Thymus (tissue), 11 donors: ENCODE measurements at regions not wholly inside any gene's neighbourhood (a gene's known extent, or its start where the extent isn't known, plus 50 kb on each side); places are given as distances from the start of the nearest gene placed in this dataset.
"Not testable (repeated sequence)": the region's sequence is repeated elsewhere in the genome, so short reads cannot be mapped to it uniquely, and the experiment has no call there.

Experiments
- DNase-seq, 9 donors: peaks; one replicate each; pipeline ENCODE4 v3.0.0-alpha.2; 2013; ENCODE audit warnings: low spot score in 9 of 9, low read depth in 6 of 9, missing footprints in 1 of 9
- H3K27ac ChIP-seq, 2 donors: one replicate each; pipeline ENCODE4 v1.5.1; 2013; ENCODE audit warnings: control low read depth in 1 of 2, low read depth in 1 of 2, low read length in 1 of 2, mild to moderate bottlenecking in 1 of 2, moderate library complexity in 1 of 2
- H3K27me3 ChIP-seq, 2 donors: one replicate each; pipeline ENCODE4 v1.5.1; 2013; ENCODE audit warnings: low read length in 1 of 2; ENCODE audit not compliant: control insufficient read depth in 2 of 2, insufficient read depth in 1 of 2
- H3K36me3 ChIP-seq, 2 donors: one replicate each; pipeline ENCODE4 v1.5.1; 2013; ENCODE audit warnings: low read length in 1 of 2, mild to moderate bottlenecking in 1 of 2, moderate library complexity in 1 of 2; ENCODE audit not compliant: control insufficient read depth in 2 of 2, insufficient read depth in 2 of 2
- H3K4me1 ChIP-seq, 2 donors: one replicate each; pipeline ENCODE4 v1.5.1; 2013; ENCODE audit warnings: low read length in 2 of 2; ENCODE audit not compliant: control insufficient read depth in 2 of 2, insufficient read depth in 2 of 2
- H3K4me3 ChIP-seq, 2 donors: one replicate each; pipeline ENCODE4 v1.5.1; 2013; ENCODE audit warnings: low read length in 2 of 2, control low read depth in 1 of 2, mild to moderate bottlenecking in 1 of 2
- H3K9me3 ChIP-seq, 2 donors: one replicate each; pipeline ENCODE4 v1.5.1; 2013; ENCODE audit warnings: low read length in 1 of 2, mild to moderate bottlenecking in 1 of 2; ENCODE audit not compliant: control insufficient read depth in 2 of 2, insufficient read depth in 1 of 2
- WGBS: extraction: QIAGEN DNeasy Blood & Tissue Kit; methylation state at CpG from one replicate; pipeline ENCODE4 v1.1.7; 2013; 5-methylcytosine and 5-hydroxymethylcytosine counted together
- donor health status: healthy.

GRCh38 chr14:56065199-56065598, 53.0 kb upstream of the PELI2 start:
- not testable (repeated sequence) for H3K4me3 ChIP-seq, H3K9me3 ChIP-seq, H3K4me1 ChIP-seq, H3K27me3 ChIP-seq, H3K27ac ChIP-seq, H3K36me3 ChIP-seq, DNase-seq
- WGBS = 97% methylated on average over 4 of the region's 4 CpGs

DNA sequence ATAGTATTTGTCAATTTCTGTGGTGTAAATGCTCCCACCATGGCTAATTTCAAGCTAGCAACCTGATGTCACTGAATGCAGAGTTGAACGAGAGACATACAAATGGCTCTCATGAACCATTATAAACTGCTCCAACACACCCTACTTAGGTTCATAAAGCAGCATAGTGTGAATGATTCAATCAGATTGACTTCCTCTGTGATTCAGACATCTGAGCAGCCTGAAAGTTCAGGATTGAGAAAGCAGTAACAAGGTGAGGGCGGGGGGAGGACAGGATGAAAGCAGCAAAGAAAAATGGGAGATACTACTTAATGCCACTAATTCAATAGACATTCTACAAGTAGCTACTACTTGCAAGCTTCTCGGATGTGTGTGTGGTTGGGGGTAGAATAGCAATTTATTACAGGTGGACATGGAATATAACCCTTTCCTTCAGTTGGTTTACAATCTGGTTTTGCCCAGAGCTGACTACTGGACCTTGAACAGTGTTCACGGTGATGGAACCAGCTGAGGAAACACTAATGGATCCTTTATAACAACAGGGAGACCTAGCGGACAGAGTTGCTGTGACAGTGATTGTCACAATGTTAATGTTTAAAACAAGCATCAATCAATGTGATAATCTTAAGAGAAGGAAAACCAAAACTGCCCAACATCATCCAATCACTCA, 52.5 kb upstream of the PELI2 start:
- Histone ChIP-seq H3K4me1 (no peaks in the 10 kb centered on the region), H3K27me3 (no peaks in the 10 kb centered on the region), H3K4me3 (no peak overlapping the region), H3K36me3 (no peaks in the 10 kb centered on the region), H3K27ac (no peak overlapping the region), H3K9me3 (no peaks in the 10 kb centered on the region)
- DNase-seq = no peak
- 96% methylated on average over 5 of the region's 5 CpGs for WGBS
